WTC11 (cell line): ENCODE measurements at regions not wholly inside any gene's neighbourhood (a gene's known extent, or its start where the extent isn't known, plus 50 kb on each side); places are given as distances from the start of the nearest gene placed in this dataset.

Experiments used
- ATF6 ChIP-seq: sonication (generic); formaldehyde crosslinking; IDR thresholded peaks from 2 replicates; pipeline ENCODE4 v1.8.1; 2023; ENCODE audit warnings: mild to moderate bottlenecking, missing genetic modification reagents
- ESRRA ChIP-seq: sonication (generic); formaldehyde crosslinking; IDR thresholded peaks from 2 replicates; pipeline ENCODE4 v1.8.1; 2022; ENCODE audit warnings: mild to moderate bottlenecking, missing genetic modification reagents, borderline replicate concordance
- GRHL2 ChIP-seq: fragments of 250-450 bp; sonication (Bioruptor Pico); IDR thresholded peaks from 2 replicates; pipeline ENCODE4 v1.8.0; 2022; ENCODE audit warnings: mild to moderate bottlenecking, moderate library complexity; ENCODE audit not compliant: insufficient replicate concordance, severe bottlenecking
- MLX ChIP-seq: sonication (generic); formaldehyde crosslinking; IDR thresholded peaks from 2 replicates; pipeline ENCODE4 v1.8.1; 2023; ENCODE audit warnings: mild to moderate bottlenecking, missing genetic modification reagents, moderate library complexity
- NFE2L1 ChIP-seq: sonication (generic); formaldehyde crosslinking; IDR thresholded peaks from 2 replicates; pipeline ENCODE4 v1.8.1; 2023; ENCODE audit warnings: missing genetic modification reagents
- NFYB ChIP-seq: sonication (generic); formaldehyde crosslinking; conservative IDR thresholded peaks from 2 replicates; pipeline ENCODE4 v1.8.0; 2022; ENCODE audit warnings: low read depth, missing genetic modification reagents
- SP1 ChIP-seq: sonication (generic); formaldehyde crosslinking; conservative IDR thresholded peaks from 2 replicates; pipeline ENCODE4 v1.8.1; 2022; ENCODE audit warnings: missing genetic modification reagents
- USF2 ChIP-seq: sonication (generic); formaldehyde crosslinking; IDR thresholded peaks from 2 replicates; pipeline ENCODE4 v1.8.1; 2023; ENCODE audit warnings: mild to moderate bottlenecking, missing genetic modification reagents, moderate library complexity
- ZNF138 ChIP-seq: sonication (generic); formaldehyde crosslinking; conservative IDR thresholded peaks from 2 replicates; pipeline ENCODE4 v1.8.1; 2022; ENCODE audit warnings: mild to moderate bottlenecking, moderate library complexity, missing genetic modification reagents
- ZNF423 ChIP-seq: fragments of 250-450 bp; sonication (Bioruptor Pico); IDR thresholded peaks from 2 replicates; pipeline ENCODE4 v2.1.2; 2022; ENCODE audit warnings: mild to moderate bottlenecking, moderate library complexity
- ZNF512 ChIP-seq: sonication (generic); formaldehyde crosslinking; IDR thresholded peaks from 2 replicates; pipeline ENCODE4 v1.8.1; 2022; ENCODE audit warnings: missing genetic modification reagents, borderline replicate concordance
- TF ChIP-seq, protein P1 (sequence below): fragments of 250-450 bp; sonication (Bioruptor Pico); IDR thresholded peaks from 2 replicates; pipeline ENCODE4 v2.1.2; 2022; ENCODE audit warnings: mild to moderate bottlenecking, moderate library complexity
- TF ChIP-seq, protein P2 (sequence below): fragments of 200-600 bp; IDR thresholded peaks from 2 replicates; pipeline ENCODE4 v1.8.0; 2022; ENCODE audit warnings: antibody characterized with exemption
- TF ChIP-seq, protein P3 (sequence below): sonication (generic); formaldehyde crosslinking; IDR thresholded peaks from 2 replicates; pipeline ENCODE4 v1.8.1; 2022; ENCODE audit warnings: low read depth, missing genetic modification reagents, borderline replicate concordance

GRCh38 chr3:166519443-166519842 is 682.2 kb upstream of the BCHE start:
- TF ChIP-seq, protein P1, sequence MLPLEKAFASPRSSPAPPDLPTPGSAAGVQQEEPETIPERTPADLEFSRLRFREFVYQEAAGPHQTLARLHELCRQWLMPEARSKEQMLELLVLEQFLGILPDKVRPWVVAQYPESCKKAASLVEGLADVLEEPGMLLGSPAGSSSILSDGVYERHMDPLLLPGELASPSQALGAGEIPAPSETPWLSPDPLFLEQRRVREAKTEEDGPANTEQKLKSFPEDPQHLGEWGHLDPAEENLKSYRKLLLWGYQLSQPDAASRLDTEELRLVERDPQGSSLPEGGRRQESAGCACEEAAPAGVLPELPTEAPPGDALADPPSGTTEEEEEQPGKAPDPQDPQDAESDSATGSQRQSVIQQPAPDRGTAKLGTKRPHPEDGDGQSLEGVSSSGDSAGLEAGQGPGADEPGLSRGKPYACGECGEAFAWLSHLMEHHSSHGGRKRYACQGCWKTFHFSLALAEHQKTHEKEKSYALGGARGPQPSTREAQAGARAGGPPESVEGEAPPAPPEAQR (CRISPR knock-in tag) = no peak
- no peak for TF ChIP-seq MLX
- no peak for TF ChIP-seq ZNF423
- TF ChIP-seq, protein P2, sequence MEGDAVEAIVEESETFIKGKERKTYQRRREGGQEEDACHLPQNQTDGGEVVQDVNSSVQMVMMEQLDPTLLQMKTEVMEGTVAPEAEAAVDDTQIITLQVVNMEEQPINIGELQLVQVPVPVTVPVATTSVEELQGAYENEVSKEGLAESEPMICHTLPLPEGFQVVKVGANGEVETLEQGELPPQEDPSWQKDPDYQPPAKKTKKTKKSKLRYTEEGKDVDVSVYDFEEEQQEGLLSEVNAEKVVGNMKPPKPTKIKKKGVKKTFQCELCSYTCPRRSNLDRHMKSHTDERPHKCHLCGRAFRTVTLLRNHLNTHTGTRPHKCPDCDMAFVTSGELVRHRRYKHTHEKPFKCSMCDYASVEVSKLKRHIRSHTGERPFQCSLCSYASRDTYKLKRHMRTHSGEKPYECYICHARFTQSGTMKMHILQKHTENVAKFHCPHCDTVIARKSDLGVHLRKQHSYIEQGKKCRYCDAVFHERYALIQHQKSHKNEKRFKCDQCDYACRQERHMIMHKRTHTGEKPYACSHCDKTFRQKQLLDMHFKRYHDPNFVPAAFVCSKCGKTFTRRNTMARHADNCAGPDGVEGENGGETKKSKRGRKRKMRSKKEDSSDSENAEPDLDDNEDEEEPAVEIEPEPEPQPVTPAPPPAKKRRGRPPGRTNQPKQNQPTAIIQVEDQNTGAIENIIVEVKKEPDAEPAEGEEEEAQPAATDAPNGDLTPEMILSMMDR = no peak
- TF ChIP-seq USF2 (CRISPR knock-in tag) = no peak
- no peak for TF ChIP-seq ZNF138 (CRISPR knock-in tag)
- TF ChIP-seq NFE2L1 (CRISPR knock-in tag) = no peak
- TF ChIP-seq, protein P3, sequence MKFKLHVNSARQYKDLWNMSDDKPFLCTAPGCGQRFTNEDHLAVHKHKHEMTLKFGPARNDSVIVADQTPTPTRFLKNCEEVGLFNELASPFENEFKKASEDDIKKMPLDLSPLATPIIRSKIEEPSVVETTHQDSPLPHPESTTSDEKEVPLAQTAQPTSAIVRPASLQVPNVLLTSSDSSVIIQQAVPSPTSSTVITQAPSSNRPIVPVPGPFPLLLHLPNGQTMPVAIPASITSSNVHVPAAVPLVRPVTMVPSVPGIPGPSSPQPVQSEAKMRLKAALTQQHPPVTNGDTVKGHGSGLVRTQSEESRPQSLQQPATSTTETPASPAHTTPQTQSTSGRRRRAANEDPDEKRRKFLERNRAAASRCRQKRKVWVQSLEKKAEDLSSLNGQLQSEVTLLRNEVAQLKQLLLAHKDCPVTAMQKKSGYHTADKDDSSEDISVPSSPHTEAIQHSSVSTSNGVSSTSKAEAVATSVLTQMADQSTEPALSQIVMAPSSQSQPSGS (CRISPR knock-in tag) = no peak
- TF ChIP-seq ZNF512 (CRISPR knock-in tag) = no peak
- no peak for TF ChIP-seq ESRRA (CRISPR knock-in tag)
- TF ChIP-seq SP1 (CRISPR knock-in tag) = no peak
- TF ChIP-seq NFYB (CRISPR knock-in tag) = no peak
- TF ChIP-seq ATF6 (CRISPR knock-in tag) = no peak
- no peak for TF ChIP-seq GRHL2
